Adrenal gland (tissue), 9 donors: ENCODE measurements at regions not wholly inside any gene's neighbourhood (a gene's known extent, or its start where the extent isn't known, plus 50 kb on each side); places are given as distances from the start of the nearest gene placed in this dataset.

Experiments used
- DNase-seq, 7 donors: peaks; one replicate each; pipeline ENCODE4 v3.0.0-alpha.2; 2019 to 2020
- H3K27ac ChIP-seq, 5 donors: fragments of 200-600 bp; sonication (generic) in 4 of 5; 1 replicate in 3 of 5; 2 replicates in 2 of 5; pipeline versions ENCODE4 v1.5.1 to v1.8.0; 2016 to 2020; ENCODE audit warnings: mild to moderate bottlenecking in 1 of 5
- H3K27me3 ChIP-seq: fragments of 200-600 bp; 2 replicates; pipeline ENCODE4 v1.8.0; 2021
- H3K36me3 ChIP-seq, 2 donors: fragments of 200-600 bp; replicated peaks in 1 of 2; 1 replicate in 1 of 2; 2 replicates in 1 of 2; pipeline versions ENCODE4 v1.5.1 to v1.8.0; 2018 to 2022
- H3K4me1 ChIP-seq, 2 donors: fragments of 200-600 bp; replicated peaks in 1 of 2; 1 replicate in 1 of 2; 2 replicates in 1 of 2; pipeline versions ENCODE4 v1.5.1 to v1.8.0; 2018 to 2021
- H3K4me3 ChIP-seq, 4 donors: fragments of 200-600 bp; sonication (generic) in 3 of 4; one replicate each; pipeline ENCODE4 v1.5.1; 2016 to 2018
- H3K9me3 ChIP-seq, 3 donors: fragments of 200-600 bp; sonication (generic) in 1 of 3; replicated peaks in 1 of 3; 1 replicate in 2 of 3; 2 replicates in 1 of 3; pipeline versions ENCODE4 v1.5.1 to v1.8.0; 2016 to 2021
- CTCF ChIP-seq, 6 experiments: fragments of 450-650 bp in 4 of 6; fragments of 200-600 bp in 2 of 6; sonication (generic) in 1 of 6; IDR thresholded peaks; 1 replicate in 5 of 6; 2 replicates in 1 of 6; pipeline versions ENCODE4 v1.5.1 to v1.8.0; 2016 to 2021; ENCODE audit warnings: antibody characterized with exemption in 6 of 6, mild to moderate bottlenecking in 2 of 6, moderate library complexity in 1 of 6
- POLR2A ChIP-seq, 2 donors: fragments of 450-650 bp; IDR thresholded peaks; one replicate each; pipeline ENCODE4 v1.6.1; 2017; ENCODE audit warnings: antibody characterized with exemption in 2 of 2, mild to moderate bottlenecking in 2 of 2, moderate library complexity in 1 of 2
- WGBS, 4 donors: extraction: QIAGEN DNeasy Blood & Tissue Kit in 2 of 4; methylation state at CpG; one replicate each; pipeline versions ENCODE4 v1.1.5 to v1.1.7; 2013 to 2017; 5-methylcytosine and 5-hydroxymethylcytosine counted together
- intact Hi-C, 2 donors: fragments of 100-400 bp; cut with DNase I; formaldehyde crosslinking; loops; one replicate each; pipeline versions ENCODE4 v1.14.1 to v1.15.0; 2022 to 2023
- donor health status: healthy with polysubstance abuse.
- donor health status: Bipolar disorder and iron deficiency.
- donor health status: DM: yes; HTN: yes; CAD: no.
- donor health status: DM: no; HTN: no; CAD: no.
- donor health status: DM: no; HTN: no; CAD: no.

- Histone ChIP-seq H3K27ac (no peak overlapping the region), H3K27me3 (no peaks in the 10 kb centered on the region), H3K4me1 (no peaks in the 10 kb centered on the region), H3K4me3 (no peak overlapping the region), H3K36me3 (no peaks in the 10 kb centered on the region), H3K9me3 (no peaks in the 10 kb centered on the region)
- DNase-seq = no peak
- WGBS, 4 donors = 55 to 58% (median 56%) methylated on average over 7 of the region's 7 CpGs
- intact Hi-C loops = no loop called here
- no peak for TF ChIP-seq CTCF (IDR thresholded peaks at IDR 0.05)
- TF ChIP-seq POLR2A (IDR thresholded peaks at IDR 0.05) = no peak
Observed at GRCh38 chr13:68232351-68233130, 1002.4 kb upstream of the PCDH9 start.

- Histone ChIP-seq H3K9me3 (no peaks in the 10 kb centered on the region), H3K27me3 (no peaks in the 10 kb centered on the region), H3K4me1 (no peaks in the 10 kb centered on the region), H3K27ac (no peak overlapping the region), H3K36me3 (no peaks in the 10 kb centered on the region), H3K4me3 (no peak overlapping the region)
- WGBS, 4 donors = 79 to 85% (median 83%) methylated on average over 5 of the region's 5 CpGs
- no peak for TF ChIP-seq CTCF (IDR thresholded peaks at IDR 0.05)
- TF ChIP-seq POLR2A (IDR thresholded peaks at IDR 0.05) = no peak
- DNase-seq = no peak
- intact Hi-C loops = no loop called here
Observed at GRCh38 chr13:68214691-68215415, 984.7 kb upstream of the PCDH9 start.

GRCh38 chr13:68199271-68199670 is 969.1 kb upstream of the PCDH9 start:
- TF ChIP-seq POLR2A (IDR thresholded peaks at IDR 0.05) (no peak), CTCF (IDR thresholded peaks at IDR 0.05) (no peak)
- 74 to 88% (median 87%) methylated on average over 2 of the region's 2 CpGs for WGBS, 4 donors
- no peak for DNase-seq
- H3K36me3 ChIP-seq = no peaks in the 10 kb centered on the region
- intact Hi-C loops = no loop called here
- H3K27ac ChIP-seq = no peak overlapping the region
- no peaks in the 10 kb centered on the region for H3K4me1 ChIP-seq
- no peaks in the 10 kb centered on the region for H3K27me3 ChIP-seq
- H3K9me3 ChIP-seq = no peaks in the 10 kb centered on the region
- H3K4me3 ChIP-seq = no peak overlapping the region

- WGBS, 4 donors = 85 to 91% (median 87%) methylated on average over 4 of the region's 4 CpGs
- H3K4me1 ChIP-seq = peaks cover 0 to 7% of the 10 kb centered on the region in 2 donors
- H3K27ac ChIP-seq = no peak overlapping the region
- TF ChIP-seq POLR2A (IDR thresholded peaks at IDR 0.05) (no peak), CTCF (IDR thresholded peaks at IDR 0.05) (no peak)
- H3K36me3 ChIP-seq = no peaks in the 10 kb centered on the region
- no peaks in the 10 kb centered on the region for H3K9me3 ChIP-seq
- intact Hi-C loops = no loop called here
- H3K27me3 ChIP-seq = no peaks in the 10 kb centered on the region
- no peak for DNase-seq
- no peak overlapping the region for H3K4me3 ChIP-seq
Observed at GRCh38 chr13:68190818-68191217, 960.7 kb upstream of the PCDH9 start.
